NOMO-1 treated with dmso at 0.1 percent for 144 hours (cell line): ENCODE measurements at regions not wholly inside any gene's neighbourhood (a gene's known extent, or its start where the extent isn't known, plus 50 kb on each side); places are given as distances from the start of the nearest gene placed in this dataset.
A peak's percentile ranks its signal among the peaks of the same experiment; 100 is the strongest.
"Not testable (repeated sequence)": the region's sequence is repeated elsewhere in the genome, so short reads cannot be mapped to it uniquely, and the experiment has no call there.

ENCODE experiments used
- DNase-seq: peaks from one replicate; lab custom pipeline; 2025; ENCODE audit not compliant: unreplicated experiment; lab: John Stamatoyannopoulos, UW

- no peak for DNase-seq
These were observed 241.6 kb downstream of the CALCRL start for GRCh38 chr2:187206471-187206870.

GRCh38 chr2:187206071-187206470 is 242.0 kb downstream of the CALCRL start:
- DNase-seq: no peak

- no peak for DNase-seq
These were observed 249.9 kb downstream of the CALCRL start for GRCh38 chr2:187198136-187198535.

GRCh38 chr2:187194049-187194448 is 254.0 kb downstream of the CALCRL start:
- no peak for DNase-seq

GRCh38 chr2:187188783-187189631 is 259.0 kb downstream of the CALCRL start:
- DNase-seq: no peak

GRCh38 chr2:187187519-187187918 is 260.5 kb downstream of the CALCRL start:
- no peak for DNase-seq

- DNase-seq: no peak
These were observed 267.5 kb downstream of the CALCRL start for GRCh38 chr2:187180529-187180928.

- not testable (repeated sequence) for DNase-seq
These were observed 269.2 kb downstream of the CALCRL start for GRCh38 chr2:187178876-187179275.

- no peak for DNase-seq
These were observed 270.8 kb downstream of the CALCRL start for GRCh38 chr2:187177253-187177652.

GRCh38 chr2:187174582-187174981 is 273.5 kb downstream of the CALCRL start:
- DNase-seq: no peak

GRCh38 chr2:187171318-187171717 is 276.7 kb downstream of the CALCRL start:
- DNase-seq: no peak

- DNase-seq: no peak
These were observed 278.2 kb downstream of the CALCRL start for GRCh38 chr2:187169864-187170263.

GRCh38 chr2:187168720-187169713 is 279.0 kb downstream of the CALCRL start:
- DNase-seq: peak; percentile 32

GRCh38 chr2:187167491-187167890 is 280.6 kb downstream of the CALCRL start:
- no peak for DNase-seq

- DNase-seq: no peak
These were observed 282.0 kb downstream of the CALCRL start for GRCh38 chr2:187165936-187166610.

GRCh38 chr2:187158452-187158851 is 289.6 kb downstream of the CALCRL start:
- no peak for DNase-seq

- DNase-seq: no peak
These were observed 291.0 kb downstream of the CALCRL start for GRCh38 chr2:187157046-187157445.

- no peak for DNase-seq
These were observed 292.6 kb downstream of the CALCRL start for GRCh38 chr2:187155476-187155875.

- DNase-seq: no peak
These were observed 297.4 kb downstream of the CALCRL start for GRCh38 chr2:187150670-187151069.

- no peak for DNase-seq
These were observed 299.2 kb upstream of the ZSWIM2 start for GRCh38 chr2:187148059-187148714.

GRCh38 chr2:187143537-187143936 is 294.6 kb upstream of the ZSWIM2 start:
- DNase-seq: no peak
